Choroid plexus epithelial cell (primary cell): ENCODE measurements at regions not wholly inside any gene's neighbourhood (a gene's known extent, or its start where the extent isn't known, plus 50 kb on each side); places are given as distances from the start of the nearest gene placed in this dataset.

Experiments
- DNase-seq: peaks from one replicate; pipeline ENCODE4 v3.0.0-alpha.2; 2010; ENCODE audit warnings: low read depth
- H3K4me3 ChIP-seq: 2 replicates; pipeline ENCODE4 v1.5.1; 2011; ENCODE audit warnings: low read depth, mild to moderate bottlenecking, control low read depth, low read length, moderate library complexity
- CTCF ChIP-seq: conservative IDR thresholded peaks from 2 replicates; pipeline ENCODE4 v1.5.1; 2011; ENCODE audit warnings: low read depth, mild to moderate bottlenecking, control low read depth, inconsistent platforms, low read length, moderate library complexity

- no peak overlapping the region for H3K4me3 ChIP-seq
- no peak for TF ChIP-seq CTCF
- DNase-seq = no peak
Measured at GRCh38 chr1:239706245-239706892, 320.0 kb downstream of the CHRM3 start.

- no peak for DNase-seq
- no peak overlapping the region for H3K4me3 ChIP-seq
- TF ChIP-seq CTCF = no peak
Measured at GRCh38 chr1:239707615-239708014, 321.2 kb downstream of the CHRM3 start.

GRCh38 chr1:239708622-239709021, 322.3 kb downstream of the CHRM3 start:
- no peak overlapping the region for H3K4me3 ChIP-seq
- no peak for TF ChIP-seq CTCF
- no peak for DNase-seq

- TF ChIP-seq CTCF = no peak
- no peak overlapping the region for H3K4me3 ChIP-seq
- DNase-seq = no peak
Measured at GRCh38 chr1:239711768-239712167, 325.4 kb downstream of the CHRM3 start.

- no peak overlapping the region for H3K4me3 ChIP-seq
- no peak for TF ChIP-seq CTCF
- DNase-seq = no peak
Measured at GRCh38 chr1:239717097-239717917, 330.9 kb downstream of the CHRM3 start.

GRCh38 chr1:239717918-239718184, 331.5 kb downstream of the CHRM3 start:
- DNase-seq = no peak
- no peak for TF ChIP-seq CTCF
- no peak overlapping the region for H3K4me3 ChIP-seq

- H3K4me3 ChIP-seq = no peak overlapping the region
- DNase-seq = no peak
- TF ChIP-seq CTCF = no peak
Measured at GRCh38 chr1:239718571-239718970, 332.2 kb downstream of the CHRM3 start.
